Liver (tissue), 8 donors: ENCODE measurements at regions not wholly inside any gene's neighbourhood (a gene's known extent, or its start where the extent isn't known, plus 50 kb on each side); places are given as distances from the start of the nearest gene placed in this dataset.

Experiments
- DNase-seq: peaks from one replicate; pipeline ENCODE4 v3.0.0-alpha.2; 2017; ENCODE audit warnings: low spot score
- H3K27ac ChIP-seq, 2 donors: one replicate each; pipeline ENCODE4 v1.7.0; 2013; ENCODE audit warnings: inconsistent platforms in 2 of 2, low read length in 2 of 2, control low read depth in 1 of 2, low read depth in 1 of 2, mild to moderate bottlenecking in 1 of 2
- H3K27me3 ChIP-seq, 4 donors: one replicate each; pipeline versions ENCODE4 v1.6.1 to v1.7.0; 2013; ENCODE audit warnings: low read length in 3 of 4, inconsistent platforms in 1 of 4, mild to moderate bottlenecking in 1 of 4, moderate library complexity in 1 of 4; ENCODE audit not compliant: control insufficient read depth in 4 of 4, insufficient read depth in 4 of 4
- H3K36me3 ChIP-seq, 4 donors: one replicate each; pipeline versions ENCODE4 v1.6.1 to v1.7.0; 2013; ENCODE audit warnings: low read length in 3 of 4, mild to moderate bottlenecking in 3 of 4, low read depth in 1 of 4, moderate library complexity in 1 of 4; ENCODE audit not compliant: control insufficient read depth in 4 of 4, insufficient read depth in 3 of 4
- H3K4me1 ChIP-seq, 4 donors: one replicate each; pipeline versions ENCODE4 v1.6.1 to v1.7.0; 2013; ENCODE audit warnings: low read length in 3 of 4, mild to moderate bottlenecking in 3 of 4, moderate library complexity in 1 of 4; ENCODE audit not compliant: control insufficient read depth in 4 of 4, insufficient read depth in 4 of 4
- H3K4me3 ChIP-seq, 3 donors: one replicate each; pipeline versions ENCODE4 v1.6.1 to v1.7.0; 2013; ENCODE audit warnings: low read length in 3 of 3, control low read depth in 1 of 3, low read depth in 1 of 3, mild to moderate bottlenecking in 1 of 3
- H3K9ac ChIP-seq, 2 donors: one replicate each; pipeline ENCODE4 v1.7.0; 2013; ENCODE audit warnings: low read length in 2 of 2, mild to moderate bottlenecking in 2 of 2, moderate library complexity in 2 of 2, control low read depth in 1 of 2, low read depth in 1 of 2
- H3K9me3 ChIP-seq, 4 donors: one replicate each; pipeline versions ENCODE4 v1.6.1 to v1.7.0; 2013; ENCODE audit warnings: low read length in 3 of 4; ENCODE audit not compliant: control insufficient read depth in 4 of 4
- ATF3 ChIP-seq: IDR thresholded peaks from 2 replicates; pipeline ENCODE4 v1.6.1; 2016; ENCODE audit warnings: antibody characterized with exemption
- CTCF ChIP-seq: fragments of 150-350 bp; IDR thresholded peaks from 2 replicates; pipeline ENCODE4 v1.5.1; 2017; ENCODE audit warnings: improper control_type of control experiment, low read depth, low read length; ENCODE audit not compliant: missing input control
- EGR1 ChIP-seq, 2 donors: IDR thresholded peaks; 2 replicates each; pipeline ENCODE4 v1.6.1; 2016 to 2018; ENCODE audit warnings: antibody characterized with exemption in 2 of 2, low read depth in 2 of 2
- FOXA1 ChIP-seq: IDR thresholded peaks from 2 replicates; pipeline ENCODE4 v1.6.1; 2016; ENCODE audit warnings: antibody characterized with exemption
- FOXA2 ChIP-seq: IDR thresholded peaks from 2 replicates; pipeline ENCODE4 v1.6.1; 2016; ENCODE audit warnings: antibody characterized with exemption
- GABPA ChIP-seq, 2 donors: IDR thresholded peaks in 1 of 2; conservative IDR thresholded peaks in 1 of 2; 2 replicates each; pipeline ENCODE4 v1.6.1; 2016; ENCODE audit warnings: antibody characterized with exemption in 2 of 2, mild to moderate bottlenecking in 1 of 2, moderate library complexity in 1 of 2
- HNF4A ChIP-seq, 2 donors: conservative IDR thresholded peaks; 2 replicates each; pipeline ENCODE4 v1.6.1; 2016; ENCODE audit warnings: antibody characterized with exemption in 2 of 2, mild to moderate bottlenecking in 2 of 2
- HNF4G ChIP-seq: IDR thresholded peaks from 2 replicates; pipeline ENCODE4 v1.6.1; 2016; ENCODE audit warnings: antibody characterized with exemption
- JUND ChIP-seq, 2 donors: IDR thresholded peaks; 2 replicates each; pipeline ENCODE4 v1.6.1; 2016; ENCODE audit warnings: antibody characterized with exemption in 2 of 2
- MAX ChIP-seq: IDR thresholded peaks from 2 replicates; pipeline ENCODE4 v1.6.1; 2016; ENCODE audit warnings: antibody characterized with exemption
- NR2F2 ChIP-seq: IDR thresholded peaks from 2 replicates; pipeline ENCODE4 v1.6.1; 2016; ENCODE audit warnings: antibody characterized with exemption
- RAD21 ChIP-seq, 2 donors: IDR thresholded peaks; 2 replicates each; pipeline ENCODE4 v1.6.1; 2016; ENCODE audit warnings: antibody characterized with exemption in 2 of 2, mild to moderate bottlenecking in 2 of 2
- REST ChIP-seq: IDR thresholded peaks from 2 replicates; pipeline ENCODE4 v1.6.1; 2016; ENCODE audit warnings: antibody characterized with exemption, mild to moderate bottlenecking
- RXRA ChIP-seq, 2 donors: IDR thresholded peaks; 2 replicates each; pipeline ENCODE4 v1.6.1; 2017 to 2018; ENCODE audit warnings: antibody characterized with exemption in 2 of 2, mild to moderate bottlenecking in 1 of 2
- SP1 ChIP-seq: IDR thresholded peaks from 2 replicates; pipeline ENCODE4 v1.6.1; 2018; ENCODE audit warnings: antibody characterized with exemption, mild to moderate bottlenecking
- TAF1 ChIP-seq: conservative IDR thresholded peaks from 2 replicates; pipeline ENCODE4 v1.6.1; 2016; ENCODE audit warnings: antibody characterized with exemption, mild to moderate bottlenecking
- YY1 ChIP-seq: IDR thresholded peaks from 2 replicates; pipeline ENCODE4 v1.6.1; 2016; ENCODE audit warnings: antibody characterized with exemption, mild to moderate bottlenecking
- ZBTB33 ChIP-seq: IDR thresholded peaks from 2 replicates; pipeline ENCODE4 v1.6.1; 2016; ENCODE audit warnings: antibody characterized with exemption
- WGBS: extraction: QIAGEN DNeasy Blood & Tissue Kit; methylation state at CpG from one replicate; pipeline ENCODE4 v1.1.7; 2013; 5-methylcytosine and 5-hydroxymethylcytosine counted together
- donor health status: healthy.
- donor health status: healthy.
- donor health status: healthy.
- donor health status: healthy.
- donor health status: healthy.

- Histone ChIP-seq H3K9ac (no peak overlapping the region), H3K36me3 (no peaks in the 10 kb centered on the region), H3K4me3 (no peak overlapping the region), H3K9me3 (peaks cover 0 to 3% (median 0%) of the 10 kb centered on the region in 4 donors), H3K4me1 (no peaks in the 10 kb centered on the region), H3K27me3 (no peaks in the 10 kb centered on the region), H3K27ac (no peak overlapping the region)
- DNase-seq, result no peak
- WGBS, result 49% methylated on average over 2 of the region's 2 CpGs
- TF ChIP-seq RAD21 (IDR thresholded peaks at IDR 0.05) (no peak), MAX (no peak), FOXA1 (no peak), YY1 (no peak), RXRA (IDR thresholded peaks at IDR 0.05) (no peak), HNF4A (conservative IDR thresholded peaks at IDR 0.05) (no peak), SP1 (no peak), JUND (IDR thresholded peaks at IDR 0.05) (no peak), TAF1 (no peak), CTCF (no peak), ATF3 (no peak), EGR1 (IDR thresholded peaks at IDR 0.05; ENCODE audit: low read depth in 2 of 2) (no peak), HNF4G (no peak), FOXA2 (no peak), REST (no peak)
These were observed 479.7 kb upstream of the EYS start for GRCh38 chr6:66186756-66187155.

- no peak for DNase-seq
- WGBS, result 62% methylated on average over 1 of the region's 1 CpG
- H3K4me3 ChIP-seq, result no peak overlapping the region
- H3K9me3 ChIP-seq, result peaks cover 0 to 3% (median 0%) of the 10 kb centered on the region in 4 donors
- H3K27ac ChIP-seq, result no peak overlapping the region
- TF ChIP-seq HNF4A (conservative IDR thresholded peaks at IDR 0.05), result no peak
- TF ChIP-seq CTCF, result no peak
- TF ChIP-seq ZBTB33, result no peak
- no peak for TF ChIP-seq RXRA (IDR thresholded peaks at IDR 0.05)
- no peak for TF ChIP-seq GABPA (IDR thresholded peaks at IDR 0.05 in 1 of 2, conservative IDR thresholded peaks at IDR 0.05 in 1 of 2)
- TF ChIP-seq ATF3, result no peak
- no peak for TF ChIP-seq FOXA2
- no peak for TF ChIP-seq NR2F2
- no peak for TF ChIP-seq HNF4G
- no peak for TF ChIP-seq EGR1 (IDR thresholded peaks at IDR 0.05; ENCODE audit: low read depth in 2 of 2)
- no peak for TF ChIP-seq RAD21 (IDR thresholded peaks at IDR 0.05)
- TF ChIP-seq REST, result no peak
- H3K36me3 ChIP-seq, result no peaks in the 10 kb centered on the region
- no peaks in the 10 kb centered on the region for H3K27me3 ChIP-seq
- no peak overlapping the region for H3K9ac ChIP-seq
- H3K4me1 ChIP-seq, result no peaks in the 10 kb centered on the region
These were observed 477.1 kb upstream of the EYS start for GRCh38 chr6:66184091-66184490.
